ENCODE measurements at regions not wholly inside any gene's neighbourhood (a gene's known extent, or its start where the extent isn't known, plus 50 kb on each side); places are given as distances from the start of the nearest gene placed in this dataset.
"Not testable (repeated sequence)": the region's sequence is repeated elsewhere in the genome, so short reads cannot be mapped to it uniquely, and the experiment has no call there.

- not testable (repeated sequence) for TF ChIP-seq FOXP1 (CRISPR knock-in tag; IDR thresholded peaks at IDR 0.05; ENCODE audit: borderline replicate concordance); ATF2 (CRISPR knock-in tag; IDR thresholded peaks at IDR 0.05; ENCODE audit: borderline replicate concordance, low read depth); CTCF (IDR thresholded peaks at IDR 0.05); USF1 (CRISPR knock-in tag; IDR thresholded peaks at IDR 0.05); E2F5 (CRISPR knock-in tag; IDR thresholded peaks at IDR 0.05); RELA (CRISPR knock-in tag; IDR thresholded peaks at IDR 0.05; ENCODE audit: borderline replicate concordance)
These were observed 437.8 kb upstream of the TUSC1 start for GRCh38 chr9:26116085-26116484.
